IMR-90 (cell line): ENCODE measurements at regions not wholly inside any gene's neighbourhood (a gene's known extent, or its start where the extent isn't known, plus 50 kb on each side); places are given as distances from the start of the nearest gene placed in this dataset.

Experiments used
- ATAC-seq: fragments of 200-7000 bp; cut with Tn5 transposase; 2 replicates; pipeline ENCODE4 v1.9.1; 2020; ENCODE audit warnings: low read depth, mild to moderate bottlenecking, moderate library complexity
- BruUV-seq: library from RNA; stranded (reverse); fragments of 400-500 nt; replicated peaks from 2 replicates; lab custom pipeline; 2021; lab: Mats Ljungman, UMichigan
- CTCF ChIA-PET: fragments of 300-600 bp; formaldehyde crosslinking; extraction: SDS; loops from one replicate; lab custom pipeline; 2021; ENCODE audit warnings: antibody characterized with exemption; lab: Yijun Ruan, JAX
- POLR2A ChIA-PET: fragments of 300-600 bp; sonication (Branson Sonifier 250); formaldehyde crosslinking; loops from one replicate; lab custom pipeline; 2022; ENCODE audit warnings: antibody characterized with exemption; ENCODE audit not compliant: unreplicated experiment; lab: Charles Lee
- DNase-seq: peaks from one replicate; pipeline ENCODE4 v3.0.0; 2013
- H2AFZ ChIP-seq: replicated peaks from 2 replicates; pipeline ENCODE3; 2013; ENCODE audit warnings: low read length, mild to moderate bottlenecking; ENCODE audit not compliant: poor library complexity
- H2AK5ac ChIP-seq: 2 replicates; pipeline ENCODE4 v1.6.1; 2013; ENCODE audit warnings: low read depth, low read length, inconsistent platforms
- H2AK9ac ChIP-seq: replicated peaks from 2 replicates; pipeline ENCODE3; 2013; ENCODE audit warnings: mild to moderate bottlenecking, low read depth, low read length, moderate library complexity; ENCODE audit not compliant: poor library complexity
- H2BK120ac ChIP-seq: 2 replicates; pipeline ENCODE4 v1.6.1; 2013; ENCODE audit warnings: low read depth, low read length, inconsistent platforms
- H2BK15ac ChIP-seq: 3 replicates; pipeline ENCODE4 v1.6.1; 2013; ENCODE audit warnings: low read depth, low read length, inconsistent platforms
- H2BK20ac ChIP-seq: 2 replicates; pipeline ENCODE4 v1.6.1; 2013; ENCODE audit warnings: low read depth, mild to moderate bottlenecking, inconsistent platforms, low read length, moderate library complexity
- H2BK5ac ChIP-seq: 2 replicates; pipeline ENCODE4 v1.6.1; 2013; ENCODE audit warnings: mild to moderate bottlenecking, low read depth, low read length, inconsistent platforms; ENCODE audit not compliant: poor library complexity, severe bottlenecking
- H3K14ac ChIP-seq: replicated peaks from 2 replicates; pipeline ENCODE4 v1.6.1; 2013; ENCODE audit warnings: low read depth, low read length, inconsistent platforms
- H3K18ac ChIP-seq: 2 replicates; pipeline ENCODE4 v1.6.1; 2013; ENCODE audit warnings: low read depth, low read length, control low read depth
- H3K23ac ChIP-seq: 2 replicates; pipeline ENCODE4 v1.6.1; 2013; ENCODE audit warnings: low read depth, low read length, inconsistent platforms
- H3K27ac ChIP-seq: 2 replicates; pipeline ENCODE4 v1.5.1; 2013; ENCODE audit warnings: mild to moderate bottlenecking, control low read depth, low read length; ENCODE audit not compliant: insufficient read depth
- H3K27me3 ChIP-seq: 2 replicates; pipeline ENCODE4 v1.6.1; 2013; ENCODE audit warnings: low read length; ENCODE audit not compliant: control insufficient read depth, insufficient read depth
- H3K36me3 ChIP-seq: 2 replicates; pipeline ENCODE4 v1.6.1; 2013; ENCODE audit warnings: low read length, mixed read lengths; ENCODE audit not compliant: control insufficient read depth, insufficient read depth
- H3K4ac ChIP-seq: 2 replicates; pipeline ENCODE4 v1.6.1; 2013; ENCODE audit warnings: low read depth, low read length, inconsistent platforms
- H3K4me1 ChIP-seq: 2 replicates; pipeline ENCODE4 v1.6.1; 2013; ENCODE audit warnings: low read length, mixed read lengths; ENCODE audit not compliant: control insufficient read depth, insufficient read depth
- H3K4me2 ChIP-seq: 2 replicates; pipeline ENCODE4 v1.6.1; 2013; ENCODE audit warnings: low read depth, mild to moderate bottlenecking, control low read depth, low read length, moderate library complexity
- H3K4me3 ChIP-seq: 2 replicates; pipeline ENCODE4 v1.5.1; 2013; ENCODE audit warnings: low read depth, mild to moderate bottlenecking, control low read depth, low read length, moderate library complexity; ENCODE audit not compliant: insufficient read depth
- H3K56ac ChIP-seq: 2 replicates; pipeline ENCODE4 v1.6.1; 2013; ENCODE audit warnings: low read length, inconsistent platforms; ENCODE audit not compliant: insufficient read depth; ENCODE audit errors: extremely low read depth
- H3K79me1 ChIP-seq, 2 experiments: 2 replicates each; pipeline ENCODE4 v1.6.1; 2013; ENCODE audit warnings: low read length in 2 of 2, inconsistent platforms in 1 of 2, low read depth in 1 of 2
- H3K9ac ChIP-seq: 2 replicates; pipeline ENCODE4 v1.6.1; 2013; ENCODE audit warnings: low read depth, low read length, control low read depth
- H3K9me1 ChIP-seq: 2 replicates; pipeline ENCODE4 v1.6.1; 2013; ENCODE audit warnings: low read length, inconsistent platforms; ENCODE audit not compliant: insufficient read depth
- H3K9me3 ChIP-seq: 2 replicates; pipeline ENCODE4 v1.6.1; 2013; ENCODE audit warnings: low read length; ENCODE audit not compliant: control insufficient read depth, insufficient read depth
- H4K20me1 ChIP-seq: 2 replicates; pipeline ENCODE4 v1.6.1; 2013; ENCODE audit warnings: low read length, inconsistent platforms; ENCODE audit not compliant: insufficient read depth
- H4K5ac ChIP-seq: 2 replicates; pipeline ENCODE4 v1.6.1; 2013; ENCODE audit warnings: mild to moderate bottlenecking, low read depth, low read length, control low read depth
- H4K8ac ChIP-seq, 2 experiments: 2 replicates each; pipeline ENCODE4 v1.6.1; 2013; ENCODE audit warnings: low read depth in 2 of 2, low read length in 2 of 2, control low read depth in 1 of 2, inconsistent platforms in 1 of 2
- H4K91ac ChIP-seq: 2 replicates; pipeline ENCODE4 v1.6.1; 2013; ENCODE audit warnings: low read depth, low read length, inconsistent platforms; ENCODE audit not compliant: insufficient read depth
- BHLHE40 ChIP-seq: fragments of 150-350 bp; IDR thresholded peaks from 2 replicates; pipeline ENCODE4 v1.6.1; 2016; ENCODE audit warnings: mild to moderate bottlenecking, low read depth, low read length
- CEBPB ChIP-seq: IDR thresholded peaks from 2 replicates; pipeline ENCODE4 v1.6.1; 2012; ENCODE audit warnings: low read depth, low read length, improper control_type of control experiment
- CHD1 ChIP-seq: IDR thresholded peaks from 2 replicates; pipeline ENCODE4 v1.6.1; 2012; ENCODE audit warnings: low read depth, low read length, improper control_type of control experiment
- FOS ChIP-seq: fragments of 150-350 bp; IDR thresholded peaks from 2 replicates; pipeline ENCODE4 v1.6.1; 2016; ENCODE audit warnings: low read depth, low read length
- MAFK ChIP-seq: IDR thresholded peaks from 2 replicates; pipeline ENCODE4 v1.6.1; 2012; ENCODE audit warnings: low read depth, low read length, improper control_type of control experiment
- MXI1 ChIP-seq: IDR thresholded peaks from 2 replicates; pipeline ENCODE4 v1.6.1; 2012; ENCODE audit warnings: low read depth, mild to moderate bottlenecking, low read length, moderate library complexity, borderline replicate concordance
- POLR2A ChIP-seq: IDR thresholded peaks from 2 replicates; pipeline ENCODE4 v1.6.1; 2012; ENCODE audit warnings: mild to moderate bottlenecking, low read depth, low read length
- RAD21 ChIP-seq: IDR thresholded peaks from 2 replicates; pipeline ENCODE4 v1.6.1; 2012; ENCODE audit warnings: low read length, improper control_type of control experiment
- RCOR1 ChIP-seq: IDR thresholded peaks from 2 replicates; pipeline ENCODE4 v1.6.1; 2012; ENCODE audit warnings: mild to moderate bottlenecking, low read length, improper control_type of control experiment; ENCODE audit not compliant: insufficient replicate concordance
- SMC3 ChIP-seq: fragments of 150-350 bp; IDR thresholded peaks from 2 replicates; pipeline ENCODE4 v1.6.1; 2016; ENCODE audit warnings: low read depth, mild to moderate bottlenecking, antibody characterized with exemption, low read length, moderate library complexity
- WGBS, 2 experiments: methylation state at CpG; one replicate each; pipeline versions ENCODE4 v1.1.5 to v1.1.7; 2013; ENCODE audit warnings: missing lambda C conversion rate in 2 of 2; ENCODE audit not compliant: insufficient read length in 1 of 2; ENCODE audit errors: extremely low coverage in 2 of 2; 5-methylcytosine and 5-hydroxymethylcytosine counted together
- dilution Hi-C: fragments of 300-500 bp; cut with HindIII; formaldehyde crosslinking; loops from one replicate; pipeline ENCODE4 v1.14.3; 2018; ENCODE audit warnings: low sequenced_read_pairs; ENCODE audit not compliant: unreplicated experiment
- in situ Hi-C: fragments of 300-500 bp; cut with MboI; formaldehyde crosslinking; loops from 3 replicates; pipeline ENCODE4 v1.14.3; 2019; ENCODE audit warnings: low sequenced_read_pairs, inconsistent platforms, mixed read lengths
- intact Hi-C: fragments of 100-400 bp; cut with micrococcal nuclease; formaldehyde crosslinking; loops from 2 replicates; pipeline ENCODE4 v1.10.0; 2022

- Histone ChIP-seq H3K4me1 (no peaks in the 10 kb centered on the region), H3K27ac (no peak overlapping the region)
These were observed 90.5 kb downstream of the PMAIP1 start for GRCh38 chr18:59990121-59990823.

More at GRCh38 chr18:59990121-59990823, 90.5 kb downstream of the PMAIP1 start:
- H2BK120ac ChIP-seq: no peak overlapping the region
- H4K8ac ChIP-seq: no peak overlapping the region
- H2AK9ac ChIP-seq: no peak overlapping the region
- no peak overlapping the region for H2BK15ac ChIP-seq
- H3K18ac ChIP-seq: no peak overlapping the region
- intact Hi-C loops: loop anchor here (10.0 kb wide), 2 partner anchors 185 to 245 kb away; no protein-coding TSS in a partner anchor
- CTCF ChIA-PET: no interaction called here
- DNase-seq: no peak
- no peak overlapping the region for H3K23ac ChIP-seq
- no peaks in the 10 kb centered on the region for H3K79me1 ChIP-seq
- H4K91ac ChIP-seq: no peak overlapping the region
- no peak overlapping the region for H3K4me3 ChIP-seq
- no peaks in the 10 kb centered on the region for H4K20me1 ChIP-seq
- BruUV-seq: no TSS peak
- H2BK20ac ChIP-seq: no peak overlapping the region
- H3K4me2 ChIP-seq: no peak overlapping the region
- no peak overlapping the region for H2BK5ac ChIP-seq
- no peak overlapping the region for H3K56ac ChIP-seq
- no CpG with 5 or more reads among the region's 1 CpG for WGBS, 2 experiments
- no peaks in the 10 kb centered on the region for H3K36me3 ChIP-seq
- no peak overlapping the region for H3K4ac ChIP-seq
- H3K27me3 ChIP-seq: peaks cover 23% of the 10 kb centered on the region
- no peak overlapping the region for H3K14ac ChIP-seq
- H4K5ac ChIP-seq: no peak overlapping the region
- no peak overlapping the region for H2AK5ac ChIP-seq
- H2AFZ ChIP-seq: no peak overlapping the region
- dilution Hi-C loops: loop anchor here (25.0 kb wide), 1 partner anchor 572 kb away; no protein-coding TSS in a partner anchor
- H3K9me1 ChIP-seq: no peaks in the 10 kb centered on the region
- ATAC-seq: no peak
- no peaks in the 10 kb centered on the region for H3K9me3 ChIP-seq
- POLR2A ChIA-PET: interaction anchor here (0.7 kb wide), 1 partner anchor 1856 kb away, joined by 7 read pairs; no protein-coding TSS in a partner anchor
- no peak overlapping the region for H3K9ac ChIP-seq
- TF ChIP-seq MXI1 (no peak), BHLHE40 (no peak), RAD21 (no peak), RCOR1 (no peak), SMC3 (no peak), POLR2A (no peak), CEBPB (no peak), CHD1 (no peak), FOS (no peak), MAFK (no peak)
- in situ Hi-C loops: loop anchor here (5.0 kb wide), 2 partner anchors 422 to 562 kb away; no protein-coding TSS in a partner anchor
